H1 (cell line): ENCODE measurements at regions not wholly inside any gene's neighbourhood (a gene's known extent, or its start where the extent isn't known, plus 50 kb on each side); places are given as distances from the start of the nearest gene placed in this dataset.
"Not testable (repeated sequence)": the region's sequence is repeated elsewhere in the genome, so short reads cannot be mapped to it uniquely, and the experiment has no call there.

Source experiments
- CTCF ChIA-PET: fragments of 300-600 bp; sonication (Branson Sonifier 250); formaldehyde crosslinking; loops from one replicate; lab custom pipeline; 2021; ENCODE audit not compliant: partially characterized antibody; lab: Charles Lee
- POLR2A ChIA-PET: fragments of 300-600 bp; sonication (Branson Sonifier 250); formaldehyde crosslinking; loops from one replicate; lab custom pipeline; 2021; ENCODE audit warnings: inconsistent platforms; ENCODE audit not compliant: partially characterized antibody; lab: Charles Lee
- DNase-seq, 2 experiments: peaks; one replicate each; pipeline versions ENCODE4 v3.0.0 to v3.0.0-alpha.2; 2010 to 2022; ENCODE audit warnings: low spot score in 2 of 2, low read depth in 1 of 2, mixed read lengths in 1 of 2
- FAIRE-seq: peaks from 2 replicates; lab custom pipeline; 2011; peaks lifted over from hg19 to GRCh38; lab: Jason Lieb, UNC
- H2AFZ ChIP-seq: 2 replicates; pipeline ENCODE4 v1.8.1; 2012; ENCODE audit warnings: low read length, inconsistent platforms
- H2AK5ac ChIP-seq: 2 replicates; pipeline ENCODE4 v1.6.1; 2013; ENCODE audit warnings: low read depth, low read length
- H2BK120ac ChIP-seq: replicated peaks from 2 replicates; pipeline ENCODE3; 2013; ENCODE audit warnings: low read depth, low read length, inconsistent platforms
- H2BK12ac ChIP-seq: 2 replicates; pipeline ENCODE4 v1.6.1; 2013; ENCODE audit warnings: low read depth, low read length
- H2BK15ac ChIP-seq: 2 replicates; pipeline ENCODE4 v1.6.1; 2013; ENCODE audit warnings: low read length
- H2BK20ac ChIP-seq: 2 replicates; pipeline ENCODE4 v1.6.1; 2013; ENCODE audit warnings: low read length
- H2BK5ac ChIP-seq: 2 replicates; pipeline ENCODE4 v1.6.1; 2013; ENCODE audit warnings: low read depth, low read length
- H3K14ac ChIP-seq: 2 replicates; pipeline ENCODE4 v1.6.1; 2013; ENCODE audit warnings: inconsistent platforms; ENCODE audit not compliant: insufficient read length
- H3K18ac ChIP-seq: 2 replicates; pipeline ENCODE4 v1.6.1; 2013; ENCODE audit warnings: low read length; ENCODE audit errors: extremely low read depth
- H3K23ac ChIP-seq: 2 replicates; pipeline ENCODE4 v1.6.1; 2013; ENCODE audit warnings: inconsistent platforms; ENCODE audit not compliant: insufficient read length
- H3K23me2 ChIP-seq: 2 replicates; pipeline ENCODE4 v1.6.1; 2013; ENCODE audit warnings: low read depth, low read length
- H3K27ac ChIP-seq: 2 replicates; pipeline ENCODE4 v1.6.1; 2011; ENCODE audit warnings: low read depth, low read length, inconsistent platforms
- H3K27me3 ChIP-seq, 4 experiments: replicated peaks in 1 of 4; 1 replicate in 1 of 4; 2 replicates in 3 of 4; pipeline versions ENCODE4 v1.6.1 to v1.8.1; 2011 to 2013; ENCODE audit warnings: low read length in 3 of 4, mild to moderate bottlenecking in 3 of 4, inconsistent platforms in 2 of 4, mixed read lengths in 2 of 4, moderate library complexity in 1 of 4; ENCODE audit not compliant: control insufficient read depth in 3 of 4, insufficient read depth in 3 of 4; ENCODE audit errors: extremely low read depth in 1 of 4
- H3K36me3 ChIP-seq, 4 experiments: 2 replicates each; pipeline versions ENCODE4 v1.6.1 to v1.8.1; 2011 to 2013; ENCODE audit warnings: mild to moderate bottlenecking in 4 of 4, low read length in 3 of 4, moderate library complexity in 2 of 4, control low read depth in 1 of 4, inconsistent platforms in 1 of 4; ENCODE audit not compliant: insufficient read depth in 4 of 4, control insufficient read depth in 2 of 4
- H3K4ac ChIP-seq: replicated peaks from 2 replicates; pipeline ENCODE3; 2013; ENCODE audit warnings: low read length, low read depth, mixed read lengths, inconsistent platforms; ENCODE audit not compliant: insufficient read length
- H3K4me1 ChIP-seq, 4 experiments: replicated peaks in 1 of 4; 1 replicate in 1 of 4; 2 replicates in 3 of 4; pipeline versions ENCODE4 v1.6.1 to v1.8.1; 2011 to 2013; ENCODE audit warnings: low read length in 3 of 4, inconsistent platforms in 2 of 4, mixed read lengths in 1 of 4; ENCODE audit not compliant: insufficient read depth in 4 of 4, control insufficient read depth in 3 of 4
- H3K4me2 ChIP-seq, 2 experiments: 2 replicates each; pipeline versions ENCODE4 v1.6.1 to v1.8.1; 2011 to 2013; ENCODE audit warnings: low read depth in 2 of 2, low read length in 2 of 2, control low read depth in 1 of 2, inconsistent platforms in 1 of 2, mild to moderate bottlenecking in 1 of 2; ENCODE audit not compliant: insufficient read depth in 1 of 2
- H3K4me3 ChIP-seq, 4 experiments: fragments of 200-600, 300-600 bp in 1 of 4; sonication (generic), shearing (Covaris generic), sonication (Bioruptor Twin) in 1 of 4; 2 replicates each; pipeline versions ENCODE4 v1.5.1 to v1.8.1; 2011 to 2016; ENCODE audit warnings: low read length in 4 of 4, low read depth in 3 of 4, control low read depth in 2 of 4, inconsistent platforms in 2 of 4, mild to moderate bottlenecking in 2 of 4, mixed read lengths in 1 of 4, moderate library complexity in 1 of 4; ENCODE audit not compliant: insufficient read depth in 2 of 4; ENCODE audit errors: extremely low read depth in 1 of 4
- H3K56ac ChIP-seq: replicated peaks from 2 replicates; pipeline ENCODE3; 2013; ENCODE audit warnings: low read depth, mild to moderate bottlenecking, mixed read lengths, low read length, inconsistent platforms; ENCODE audit not compliant: insufficient read length
- H3K79me1 ChIP-seq: 2 replicates; pipeline ENCODE4 v1.6.1; 2013; ENCODE audit warnings: low read depth, low read length, control low read depth
- H3K79me2 ChIP-seq, 2 experiments: 2 replicates each; pipeline versions ENCODE4 v1.6.1 to v1.8.1; 2012 to 2013; ENCODE audit warnings: low read length in 2 of 2, mild to moderate bottlenecking in 2 of 2, inconsistent platforms in 1 of 2; ENCODE audit not compliant: insufficient read depth in 2 of 2, control insufficient read depth in 1 of 2
- H3K9ac ChIP-seq, 4 experiments: replicated peaks in 1 of 4; 1 replicate in 1 of 4; 2 replicates in 3 of 4; pipeline versions ENCODE4 v1.6.1 to v1.8.1; 2011 to 2013; ENCODE audit warnings: low read depth in 3 of 4, low read length in 3 of 4, control low read depth in 2 of 4, mild to moderate bottlenecking in 2 of 4, moderate library complexity in 2 of 4, inconsistent platforms in 1 of 4; ENCODE audit errors: extremely low read depth in 1 of 4
- H3K9me3 ChIP-seq, 2 experiments: 2 replicates each; pipeline versions ENCODE4 v1.6.1 to v1.8.1; 2012 to 2013; ENCODE audit warnings: mild to moderate bottlenecking in 2 of 2, moderate library complexity in 2 of 2, control low read depth in 1 of 2, inconsistent platforms in 1 of 2, low read depth in 1 of 2, low read length in 1 of 2, mixed read lengths in 1 of 2; ENCODE audit not compliant: insufficient read depth in 2 of 2
- H4K20me1 ChIP-seq, 2 experiments: replicated peaks in 1 of 2; 2 replicates each; pipeline versions ENCODE3 to v1.8.1; 2011 to 2013; ENCODE audit warnings: inconsistent platforms in 2 of 2, low read length in 2 of 2, mild to moderate bottlenecking in 1 of 2; ENCODE audit not compliant: insufficient read depth in 2 of 2, control insufficient read depth in 1 of 2
- H4K5ac ChIP-seq: 2 replicates; pipeline ENCODE4 v1.6.1; 2013; ENCODE audit warnings: low read length, low read depth, mixed read lengths, inconsistent platforms; ENCODE audit not compliant: insufficient read length
- H4K8ac ChIP-seq: 2 replicates; pipeline ENCODE4 v1.8.0; 2013; ENCODE audit warnings: mild to moderate bottlenecking, moderate library complexity, low read length, inconsistent platforms; ENCODE audit not compliant: insufficient read depth; ENCODE audit errors: extremely low read depth
- H4K91ac ChIP-seq: replicated peaks from 2 replicates; pipeline ENCODE3; 2013; ENCODE audit warnings: low read length, mixed read lengths, inconsistent platforms; ENCODE audit not compliant: insufficient read length
- WGBS, 2 experiments: shearing (Covaris generic) in 1 of 2; methylation state at CpG; one replicate each; pipeline versions ENCODE4 v1.1.6 to v1.1.7; 2013 to 2015; ENCODE audit warnings: low lambda C conversion rate in 2 of 2, mixed read lengths in 2 of 2, inconsistent platforms in 1 of 2, low coverage in 1 of 2, missing lambda C conversion rate in 1 of 2; ENCODE audit not compliant: insufficient replicate concordance in 2 of 2, insufficient coverage in 1 of 2, insufficient read length in 1 of 2; ENCODE audit errors: extremely low coverage in 1 of 2, missing lambda C conversion rate in 1 of 2; 5-methylcytosine and 5-hydroxymethylcytosine counted together

GRCh38 chr20:54906134-54906533, 430.7 kb downstream of the DOK5 start:
- H3K4ac ChIP-seq, H2AFZ ChIP-seq, H3K14ac ChIP-seq, H4K8ac ChIP-seq, H3K79me1 ChIP-seq, H3K18ac ChIP-seq, H3K9ac ChIP-seq, H3K79me2 ChIP-seq, H4K5ac ChIP-seq, H4K91ac ChIP-seq, H3K56ac ChIP-seq, H3K4me2 ChIP-seq, H2BK15ac ChIP-seq, DNase-seq, H2AK5ac ChIP-seq, H3K27me3 ChIP-seq, H2BK12ac ChIP-seq, H3K9me3 ChIP-seq, H3K4me1 ChIP-seq, H2BK120ac ChIP-seq, H2BK20ac ChIP-seq, H3K4me3 ChIP-seq, H3K23ac ChIP-seq, FAIRE-seq, CTCF ChIA-PET, H3K23me2 ChIP-seq, H3K27ac ChIP-seq, H2BK5ac ChIP-seq, H3K36me3 ChIP-seq, POLR2A ChIA-PET, H4K20me1 ChIP-seq: not testable (repeated sequence)
- 98% methylated on average over 5 of the region's 6 CpGs; no CpG with 5 or more reads in 1 of the 2 experiments for WGBS, 2 experiments
